GM23338 (cell line): ENCODE measurements at regions not wholly inside any gene's neighbourhood (a gene's known extent, or its start where the extent isn't known, plus 50 kb on each side); places are given as distances from the start of the nearest gene placed in this dataset.

ENCODE experiments used
- CREB1 ChIP-seq: fragments of 250-450 bp; sonication (Bioruptor Pico); IDR thresholded peaks from 2 replicates; pipeline ENCODE4 v1.5.0; 2020; ENCODE audit warnings: low read depth, mild to moderate bottlenecking, moderate library complexity
- CTCF ChIP-seq, 2 experiments: fragments of 200-600 bp in 1 of 2; sonication (generic) in 1 of 2; conservative IDR thresholded peaks; 2 replicates each; pipeline versions ENCODE4 v1.5.1 to v1.6.1; 2016 to 2017; ENCODE audit warnings: antibody characterized with exemption in 2 of 2, low read depth in 2 of 2, mild to moderate bottlenecking in 2 of 2, moderate library complexity in 1 of 2
- EZH2 ChIP-seq: fragments of 200-600 bp; sonication (generic); IDR thresholded peaks from one replicate; pipeline ENCODE4 v1.8.0; 2017; ENCODE audit warnings: antibody characterized with exemption, mild to moderate bottlenecking, low read depth; ENCODE audit not compliant: unreplicated experiment
- EZH2phosphoT487 ChIP-seq: fragments of 200-600 bp; sonication (generic); IDR thresholded peaks from one replicate; pipeline ENCODE4 v1.8.1; 2018; ENCODE audit warnings: antibody characterized with exemption; ENCODE audit not compliant: unreplicated experiment
- POLR2AphosphoS5 ChIP-seq: IDR thresholded peaks from 2 replicates; pipeline ENCODE4 v1.6.1; 2016; ENCODE audit warnings: antibody characterized with exemption, low read depth
- REST ChIP-seq: IDR thresholded peaks from one replicate; pipeline ENCODE4 v1.6.1; 2018; ENCODE audit warnings: antibody characterized with exemption; ENCODE audit not compliant: unreplicated experiment
- ZNF331 ChIP-seq: fragments of 250-450 bp; sonication (Bioruptor Pico); IDR thresholded peaks from 2 replicates; pipeline ENCODE4 v1.5.0; 2020; ENCODE audit warnings: low read depth, mild to moderate bottlenecking, moderate library complexity

GRCh38 chr2:8235419-8235818 is 446.4 kb upstream of the ID2 start:
- TF ChIP-seq CTCF (conservative IDR thresholded peaks at IDR 0.05; ENCODE audit: low read depth in 2 of 2): no peak
- TF ChIP-seq EZH2phosphoT487: no peak
- no peak for TF ChIP-seq EZH2
- TF ChIP-seq REST: no peak
- no peak for TF ChIP-seq POLR2AphosphoS5
- no peak for TF ChIP-seq CREB1 (CRISPR knock-in tag)
- no peak for TF ChIP-seq ZNF331 (CRISPR knock-in tag)
